ENCODE measurements at regions not wholly inside any gene's neighbourhood (a gene's known extent, or its start where the extent isn't known, plus 50 kb on each side); places are given as distances from the start of the nearest gene placed in this dataset.
A peak's percentile ranks its signal among the peaks of the same experiment; 100 is the strongest.

- H3K4me3 ChIP-seq (ENCODE audit: low read depth, low read length), result no peak overlapping the region
- DNase-seq (ENCODE audit: low read depth), result no peak
- TF ChIP-seq, protein P1, sequence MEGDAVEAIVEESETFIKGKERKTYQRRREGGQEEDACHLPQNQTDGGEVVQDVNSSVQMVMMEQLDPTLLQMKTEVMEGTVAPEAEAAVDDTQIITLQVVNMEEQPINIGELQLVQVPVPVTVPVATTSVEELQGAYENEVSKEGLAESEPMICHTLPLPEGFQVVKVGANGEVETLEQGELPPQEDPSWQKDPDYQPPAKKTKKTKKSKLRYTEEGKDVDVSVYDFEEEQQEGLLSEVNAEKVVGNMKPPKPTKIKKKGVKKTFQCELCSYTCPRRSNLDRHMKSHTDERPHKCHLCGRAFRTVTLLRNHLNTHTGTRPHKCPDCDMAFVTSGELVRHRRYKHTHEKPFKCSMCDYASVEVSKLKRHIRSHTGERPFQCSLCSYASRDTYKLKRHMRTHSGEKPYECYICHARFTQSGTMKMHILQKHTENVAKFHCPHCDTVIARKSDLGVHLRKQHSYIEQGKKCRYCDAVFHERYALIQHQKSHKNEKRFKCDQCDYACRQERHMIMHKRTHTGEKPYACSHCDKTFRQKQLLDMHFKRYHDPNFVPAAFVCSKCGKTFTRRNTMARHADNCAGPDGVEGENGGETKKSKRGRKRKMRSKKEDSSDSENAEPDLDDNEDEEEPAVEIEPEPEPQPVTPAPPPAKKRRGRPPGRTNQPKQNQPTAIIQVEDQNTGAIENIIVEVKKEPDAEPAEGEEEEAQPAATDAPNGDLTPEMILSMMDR (conservative IDR thresholded peaks at IDR 0.05; ENCODE audit: low read depth, low read length), result no peak
Observed at GRCh38 chr21:28516021-28516420, 476.7 kb downstream of the LTN1 start.

DNA sequence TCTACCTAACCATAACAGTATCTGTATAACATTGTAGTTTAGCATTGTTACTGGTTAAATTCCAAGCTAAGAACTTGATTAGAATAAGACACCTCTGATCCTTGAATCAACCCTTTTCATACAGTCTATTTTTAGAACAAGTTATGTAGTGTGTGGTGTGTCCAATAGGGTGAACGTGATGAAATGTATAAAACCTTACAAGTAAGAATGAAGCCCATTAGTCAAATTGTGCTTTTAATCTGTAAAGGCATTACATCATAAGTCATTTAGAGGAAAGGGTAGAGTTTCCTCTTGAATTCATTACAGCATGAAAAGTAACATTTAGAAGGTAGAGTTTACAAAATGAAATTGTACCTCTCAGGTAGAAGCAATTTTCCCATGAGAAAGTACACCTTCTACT, 479.2 kb downstream of the LTN1 start:
- H3K4me3 ChIP-seq (ENCODE audit: low read depth, low read length), result no peak overlapping the region
- TF ChIP-seq, protein P1 (conservative IDR thresholded peaks at IDR 0.05; ENCODE audit: low read depth, low read length), result no peak
- DNase-seq (ENCODE audit: low read depth), result peak; percentile 6

GRCh38 chr21:28509031-28509430, 483.6 kb downstream of the LTN1 start:
- DNase-seq (ENCODE audit: low read depth), result no peak
- no peak overlapping the region for H3K4me3 ChIP-seq (ENCODE audit: low read depth, low read length)
- TF ChIP-seq, protein P1 (conservative IDR thresholded peaks at IDR 0.05; ENCODE audit: low read depth, low read length), result no peak

DNA sequence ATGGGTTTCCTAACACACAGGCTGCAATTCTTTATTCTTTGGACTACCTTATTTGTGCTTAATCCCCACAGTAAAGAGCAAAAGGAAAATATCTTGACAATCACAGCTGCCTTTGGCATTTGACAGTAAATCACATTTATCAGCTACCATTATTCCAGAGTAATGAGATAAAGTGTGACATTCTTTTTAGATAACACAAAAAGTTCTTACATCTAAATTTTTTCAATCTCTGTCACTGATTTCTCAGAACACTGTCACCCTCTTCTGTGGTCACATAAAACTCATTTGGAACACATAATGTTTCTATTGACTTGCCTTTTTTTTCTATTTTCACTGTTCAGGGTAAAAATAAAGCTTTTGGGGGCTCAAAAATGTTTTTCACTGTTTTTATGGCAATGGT, 484.6 kb downstream of the LTN1 start:
- TF ChIP-seq, protein P1 (conservative IDR thresholded peaks at IDR 0.05; ENCODE audit: low read depth, low read length), result no peak
- no peak overlapping the region for H3K4me3 ChIP-seq (ENCODE audit: low read depth, low read length)
- DNase-seq (ENCODE audit: low read depth), result no peak

GRCh38 chr21:28496517-28496916, 496.2 kb downstream of the LTN1 start:
- TF ChIP-seq, protein P1 (conservative IDR thresholded peaks at IDR 0.05; ENCODE audit: low read depth, low read length), result no peak
- DNase-seq (ENCODE audit: low read depth), result no peak
- H3K4me3 ChIP-seq (ENCODE audit: low read depth, low read length), result no peak overlapping the region

DNA sequence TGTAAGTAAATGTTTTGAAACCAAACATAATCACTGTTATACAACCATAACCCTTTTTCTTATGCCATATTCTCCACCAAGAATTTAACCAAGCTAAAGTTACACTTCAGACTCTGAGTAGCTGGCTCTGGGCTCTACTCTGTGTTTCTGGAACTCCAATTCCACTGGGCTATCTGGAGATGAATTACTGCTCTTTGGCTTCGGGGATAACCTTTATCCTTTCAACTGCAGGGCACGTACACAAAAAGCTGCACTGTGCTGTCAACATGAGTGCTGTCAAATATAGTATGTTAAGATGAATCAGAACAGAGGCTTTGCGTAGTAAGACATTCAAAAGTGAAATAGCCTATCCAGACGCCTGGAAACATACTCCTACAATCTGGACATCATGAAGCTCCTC, 500.6 kb downstream of the LTN1 start:
- no peak overlapping the region for H3K4me3 ChIP-seq (ENCODE audit: low read depth, low read length)
- no peak for DNase-seq (ENCODE audit: low read depth)
- TF ChIP-seq, protein P1 (conservative IDR thresholded peaks at IDR 0.05; ENCODE audit: low read depth, low read length), result no peak

DNA sequence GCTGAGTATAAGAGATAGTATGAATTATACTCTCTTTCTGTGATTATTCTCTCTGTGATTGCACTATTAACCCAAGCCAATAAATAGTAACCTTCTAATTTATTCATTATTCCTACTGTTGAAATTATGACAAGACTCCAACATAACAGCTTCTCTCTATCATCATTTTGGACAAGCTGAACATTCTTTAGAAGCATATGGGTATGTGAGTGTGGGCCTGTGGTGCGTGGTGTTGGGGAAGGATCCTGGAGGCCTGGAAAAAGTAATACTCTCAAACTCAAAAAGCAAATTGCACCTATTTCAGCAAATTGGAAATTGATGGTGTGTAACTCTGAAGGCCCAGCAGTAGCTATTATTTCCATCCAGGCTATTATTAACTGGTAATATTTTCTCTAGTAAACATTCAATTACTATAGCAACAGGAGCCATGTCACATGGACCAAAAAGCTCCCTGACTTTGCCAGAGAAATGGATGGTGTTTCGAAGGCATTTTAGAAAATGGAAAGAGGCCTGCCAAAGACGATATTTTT, 502.8 kb downstream of the LTN1 start:
- H3K4me3 ChIP-seq (ENCODE audit: low read depth, low read length), result no peak overlapping the region
- DNase-seq (ENCODE audit: low read depth), result no peak
- TF ChIP-seq, protein P1 (conservative IDR thresholded peaks at IDR 0.05; ENCODE audit: low read depth, low read length), result no peak

Measured in choroid plexus epithelial cell (primary cell).